ENCODE measurements at regions not wholly inside any gene's neighbourhood (a gene's known extent, or its start where the extent isn't known, plus 50 kb on each side); places are given as distances from the start of the nearest gene placed in this dataset.

DNA sequence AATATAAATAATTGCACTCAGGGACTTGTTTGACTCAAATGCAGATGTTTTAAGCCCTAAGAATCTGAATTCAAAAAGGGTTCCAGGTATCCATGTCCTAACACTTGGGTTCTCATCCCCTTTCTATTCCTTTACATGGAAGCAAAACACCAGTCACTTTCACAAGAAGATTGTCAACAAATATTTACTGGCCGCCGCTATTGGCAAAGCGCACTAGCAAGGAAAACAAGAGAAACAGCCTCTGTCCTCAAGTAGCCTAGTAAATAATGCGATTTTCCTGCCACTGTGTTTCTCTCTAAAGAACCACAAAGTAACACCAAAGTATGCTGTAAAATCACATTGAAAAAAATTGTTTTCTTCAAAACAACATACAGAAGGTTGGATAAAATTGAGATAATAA lies 66.7 kb upstream of the EZH2 start:
- in situ Hi-C loops (cut with HindIII; ENCODE audit: low pct_unique_long_range_greater_than_20kb, low sequenced_read_pairs): no loop called here
- no peak for DNase-seq (ENCODE audit: low read depth)

- DNase-seq (ENCODE audit: low read depth): no peak
- in situ Hi-C loops (cut with HindIII; ENCODE audit: low pct_unique_long_range_greater_than_20kb, low sequenced_read_pairs): no loop called here
These were observed 61.1 kb upstream of the EZH2 start for GRCh38 chr7:148944935-148945934.

DNA sequence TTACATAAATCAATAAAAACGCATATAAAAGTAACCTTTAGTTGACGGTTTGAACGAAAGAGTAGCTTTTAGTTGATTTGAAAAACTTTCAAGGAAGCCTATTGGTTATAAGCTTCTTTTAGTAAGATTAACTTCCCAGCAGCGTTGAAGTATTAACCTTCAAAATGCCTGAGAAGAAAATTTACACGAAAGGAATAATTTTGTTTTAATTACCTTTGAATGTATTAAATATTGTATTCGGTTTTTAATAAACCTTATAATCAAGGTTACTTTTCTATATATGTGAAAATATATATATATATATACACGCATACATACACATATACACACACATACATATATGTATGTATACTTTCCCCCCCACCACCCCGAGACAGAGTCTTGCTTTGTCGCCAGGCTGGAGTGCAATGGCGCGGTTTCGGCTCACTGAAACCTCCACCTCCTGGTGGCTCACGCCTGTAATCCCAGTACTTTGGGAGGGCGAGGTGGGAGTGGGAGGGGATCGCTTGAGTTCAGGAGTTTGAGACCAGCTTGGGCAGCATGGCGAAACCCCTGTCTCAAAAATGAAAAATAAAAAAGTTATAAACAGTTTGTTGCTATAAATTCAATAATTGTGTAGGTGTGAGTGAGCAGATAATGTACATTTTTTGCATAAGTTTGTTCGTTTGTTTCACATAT lies 57.6 kb upstream of the EZH2 start:
- in situ Hi-C loops (cut with HindIII; ENCODE audit: low pct_unique_long_range_greater_than_20kb, low sequenced_read_pairs): no loop called here
- peak; percentile 65 for DNase-seq (ENCODE audit: low read depth)

DNA sequence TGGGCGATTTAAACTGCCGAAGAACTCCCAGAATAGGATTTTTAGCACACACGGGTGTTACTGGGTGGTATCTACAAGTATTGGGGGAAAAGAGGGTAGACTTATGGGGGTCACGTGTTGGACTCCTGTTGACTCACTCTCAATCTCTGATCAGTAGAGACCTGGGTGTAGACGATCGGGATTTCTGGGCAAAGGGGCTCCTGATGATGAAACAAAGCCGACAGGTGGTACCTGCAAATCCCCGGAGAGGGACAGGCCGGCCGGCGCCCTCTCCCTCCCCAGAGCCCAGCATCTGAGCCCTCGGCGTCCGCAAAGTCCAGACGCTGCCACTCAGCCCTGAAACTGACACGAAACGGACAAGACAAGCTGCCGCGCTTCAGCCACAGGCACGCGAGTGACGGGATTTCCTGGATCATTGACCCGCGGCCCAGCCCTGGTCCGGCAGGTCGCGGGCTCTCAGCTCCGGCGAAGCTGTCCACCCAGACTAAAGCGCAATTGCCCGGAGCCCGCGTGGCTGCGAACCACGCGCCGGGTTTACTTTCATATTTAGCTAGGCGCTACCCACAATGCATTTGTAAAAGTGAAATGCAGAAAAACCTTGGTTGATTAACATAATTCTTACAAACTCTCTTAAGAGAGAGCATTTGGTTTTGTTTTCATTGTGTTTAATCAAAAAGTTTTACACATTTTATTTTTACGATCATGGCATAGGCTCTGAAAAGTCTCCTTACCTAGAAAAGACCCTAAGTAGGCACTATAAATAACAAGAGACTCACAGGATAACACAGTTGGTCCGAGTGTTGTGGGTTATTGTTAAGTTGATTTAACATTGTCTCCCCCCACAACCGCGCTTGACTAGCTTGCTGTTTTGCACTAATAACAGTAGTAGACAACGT lies 56.9 kb upstream of the EZH2 start:
- in situ Hi-C loops (cut with HindIII; ENCODE audit: low pct_unique_long_range_greater_than_20kb, low sequenced_read_pairs): no loop called here
- peak; percentile 88 for DNase-seq (ENCODE audit: low read depth)

- in situ Hi-C loops (cut with HindIII; ENCODE audit: low pct_unique_long_range_greater_than_20kb, low sequenced_read_pairs): no loop called here
- no peak for DNase-seq (ENCODE audit: low read depth)
These were observed 55.2 kb upstream of the EZH2 start for GRCh38 chr7:148939128-148939755.

- DNase-seq (ENCODE audit: low read depth): no peak
- in situ Hi-C loops (cut with HindIII; ENCODE audit: low pct_unique_long_range_greater_than_20kb, low sequenced_read_pairs): no loop called here
These were observed 51.4 kb upstream of the EZH2 start for GRCh38 chr7:148935451-148935850.
